ENCODE measurements at regions not wholly inside any gene's neighbourhood (a gene's known extent, or its start where the extent isn't known, plus 50 kb on each side); places are given as distances from the start of the nearest gene placed in this dataset.

- FAIRE-seq (no peak), ATAC-seq (no peak), DNase-seq (ENCODE audit: low read depth, low spot score) (no peak)
- intact Hi-C loops (cut with micrococcal nuclease; ENCODE audit: unreplicated experiment), result no loop called here
- H3K4me2 ChIP-seq (ENCODE audit: control insufficient read depth, insufficient read depth), result no peak overlapping the region
- no peak overlapping the region for H3K9ac ChIP-seq (ENCODE audit: control insufficient read depth, insufficient read depth, low read length)
- CTCF ChIA-PET, result interaction anchor here (0.5 to 1.6 kb wide), 3 partner anchors 20 to 772 kb away, joined by 3 read pairs; no protein-coding TSS in a partner anchor
- no peak overlapping the region for H3K4me3 ChIP-seq
- RAD21 ChIA-PET (ENCODE audit: unreplicated experiment), result no interaction called here
- in situ Hi-C loops (cut with MboI), result no loop called here
- H2AFZ ChIP-seq (ENCODE audit: control insufficient read depth, low read depth, low read length), result no peak overlapping the region
- POLR2A ChIA-PET, result no interaction called here
- H3K36me3 ChIP-seq (ENCODE audit: control insufficient read depth in 2 of 2, insufficient read depth in 2 of 2, low read length in 1 of 2), result no peaks in the 10 kb centered on the region
- H3K9me3 ChIP-seq (replicated peaks; ENCODE audit: control insufficient read depth, insufficient read depth, low read length), result no peaks in the 10 kb centered on the region
- TF ChIP-seq IKZF1 (conservative IDR thresholded peaks at IDR 0.05), result no peak
- TF ChIP-seq KAT2A (conservative IDR thresholded peaks at IDR 0.05; ENCODE audit: control insufficient read depth, low read depth, low read length), result no peak
- TF ChIP-seq NR2C2 (IDR thresholded peaks at IDR 0.05; ENCODE audit: borderline replicate concordance, control insufficient read depth, insufficient read length, low read depth), result no peak
- TF ChIP-seq CBFB (IDR thresholded peaks at IDR 0.05; ENCODE audit: low read depth), result no peak
- TF ChIP-seq TBL1XR1 (IDR thresholded peaks at IDR 0.05; ENCODE audit: low read depth, low read length), result no peak
- no peak for TF ChIP-seq SREBF1 (IDR thresholded peaks at IDR 0.05; ENCODE audit: low read length)
- TF ChIP-seq NFYB (IDR thresholded peaks at IDR 0.05; ENCODE audit: insufficient read depth, low read depth, low read length), result no peak
- TF ChIP-seq ZBTB33 (IDR thresholded peaks at IDR 0.05), result no peak
- no peak for TF ChIP-seq SIN3A (IDR thresholded peaks at IDR 0.05; ENCODE audit: low read depth, low read length)
- TF ChIP-seq USF1 (IDR thresholded peaks at IDR 0.05; ENCODE audit: borderline replicate concordance, extremely low read length, insufficient read depth, low read depth, low read length), result no peak
- no peak for TF ChIP-seq RELA (IDR thresholded peaks at IDR 0.05; ENCODE audit: borderline replicate concordance, partially characterized antibody)
- SMC1A ChIA-PET (ENCODE audit: uncharacterized antibody, unreplicated experiment), result interaction anchor here (1.7 kb wide), 1 partner anchor 40 kb away, joined by 4 read pairs; no protein-coding TSS in a partner anchor
- no peaks in the 10 kb centered on the region for H3K4me1 ChIP-seq (ENCODE audit: control insufficient read depth, insufficient read depth, low read length)
- WGBS (ENCODE audit: insufficient coverage, insufficient replicate concordance, low lambda C conversion rate, missing lambda C conversion rate), result 71% methylated on average over 3 of the region's 3 CpGs
- BruUV-seq (replicated peaks), result no TSS peak
- no peaks in the 10 kb centered on the region for H4K20me1 ChIP-seq (ENCODE audit: control insufficient read depth, insufficient read depth)
- H3K27me3 ChIP-seq (replicated peaks in 1 of 2; ENCODE audit: control insufficient read depth in 2 of 2, insufficient read depth in 2 of 2, low read length in 1 of 2), result no peaks in the 10 kb centered on the region
- H3K79me2 ChIP-seq (ENCODE audit: control insufficient read depth, insufficient read depth, low read length), result no peaks in the 10 kb centered on the region
- H3K27ac ChIP-seq (ENCODE audit: control insufficient read depth, insufficient read depth), result no peak overlapping the region
These were observed 57.9 kb downstream of the NPY start for GRCh38 chr7:24341691-24342413.

Measured in GM12878 (cell line).